H9 (cell line): ENCODE measurements at regions not wholly inside any gene's neighbourhood (a gene's known extent, or its start where the extent isn't known, plus 50 kb on each side); places are given as distances from the start of the nearest gene placed in this dataset.

Experiments
- DNase-seq: peaks from one replicate; pipeline ENCODE4 v3.0.0-alpha.2; 2017
- H2AFZ ChIP-seq: one replicate; pipeline ENCODE4 v1.6.1; 2013; ENCODE audit warnings: mild to moderate bottlenecking, low read length, control low read depth, moderate library complexity
- H2AK5ac ChIP-seq: 2 replicates; pipeline ENCODE4 v1.6.1; 2013; ENCODE audit warnings: low read length, control low read depth, mixed read lengths; ENCODE audit not compliant: insufficient read length
- H2BK120ac ChIP-seq: one replicate; pipeline ENCODE4 v1.6.1; 2013; ENCODE audit warnings: low read depth, mild to moderate bottlenecking, low read length, control low read depth, inconsistent platforms; ENCODE audit not compliant: poor library complexity, severe bottlenecking
- H2BK12ac ChIP-seq: 2 replicates; pipeline ENCODE4 v1.6.1; 2013; ENCODE audit warnings: low read length, control low read depth, mixed read lengths, low read depth; ENCODE audit not compliant: insufficient read length
- H2BK15ac ChIP-seq: 2 replicates; pipeline ENCODE4 v1.6.1; 2013; ENCODE audit warnings: low read depth, low read length, control low read depth
- H2BK20ac ChIP-seq: one replicate; pipeline ENCODE4 v1.6.1; 2013; ENCODE audit warnings: low read depth, mild to moderate bottlenecking, low read length, control low read depth, inconsistent platforms; ENCODE audit not compliant: poor library complexity, severe bottlenecking
- H2BK5ac ChIP-seq: 2 replicates; pipeline ENCODE4 v1.6.1; 2013; ENCODE audit warnings: low read length, control low read depth, mixed read lengths; ENCODE audit not compliant: insufficient read length
- H3K14ac ChIP-seq: 2 replicates; pipeline ENCODE4 v1.6.1; 2013; ENCODE audit warnings: low read length, control low read depth; ENCODE audit not compliant: insufficient read depth
- H3K18ac ChIP-seq: 2 replicates; pipeline ENCODE4 v1.6.1; 2013; ENCODE audit warnings: low read depth, mild to moderate bottlenecking, mixed read lengths, low read length, control low read depth; ENCODE audit not compliant: insufficient read length
- H3K23ac ChIP-seq: 2 replicates; pipeline ENCODE4 v1.6.1; 2013; ENCODE audit warnings: low read length, control low read depth, mixed read lengths, low read depth; ENCODE audit not compliant: insufficient read length
- H3K23me2 ChIP-seq: 2 replicates; pipeline ENCODE4 v1.6.1; 2013; ENCODE audit warnings: low read depth, mild to moderate bottlenecking, mixed read lengths, low read length, control low read depth; ENCODE audit not compliant: insufficient read length, poor library complexity, severe bottlenecking
- H3K27ac ChIP-seq: 2 replicates; pipeline ENCODE4 v1.5.1; 2013; ENCODE audit warnings: low read length, control low read depth, mixed read lengths, low read depth; ENCODE audit not compliant: insufficient read length
- H3K27me3 ChIP-seq: 2 replicates; pipeline ENCODE4 v1.6.1; 2013; ENCODE audit warnings: low read length, control low read depth, inconsistent platforms; ENCODE audit not compliant: insufficient read depth
- H3K4ac ChIP-seq: 2 replicates; pipeline ENCODE4 v1.6.1; 2013; ENCODE audit warnings: low read depth, mild to moderate bottlenecking, control low read depth, inconsistent platforms, low read length, moderate library complexity
- H3K4me1 ChIP-seq: 2 replicates; pipeline ENCODE4 v1.6.1; 2013; ENCODE audit warnings: low read length, control low read depth, inconsistent platforms; ENCODE audit not compliant: insufficient read depth
- H3K4me2 ChIP-seq: 2 replicates; pipeline ENCODE4 v1.6.1; 2013; ENCODE audit warnings: low read length, control low read depth, mixed read lengths; ENCODE audit not compliant: insufficient read length, insufficient read depth
- H3K56ac ChIP-seq: 2 replicates; pipeline ENCODE4 v1.6.1; 2013; ENCODE audit warnings: low read depth, mild to moderate bottlenecking, mixed read lengths, low read length, control low read depth; ENCODE audit not compliant: insufficient read length
- H3K79me1 ChIP-seq: 2 replicates; pipeline ENCODE4 v1.6.1; 2013; ENCODE audit warnings: low read depth, mild to moderate bottlenecking, moderate library complexity, low read length, control low read depth, inconsistent platforms; ENCODE audit not compliant: insufficient read depth, poor library complexity, severe bottlenecking
- H3K79me2 ChIP-seq: 2 replicates; pipeline ENCODE4 v1.6.1; 2013; ENCODE audit warnings: low read length, control low read depth, inconsistent platforms; ENCODE audit not compliant: insufficient read depth
- H3K9ac ChIP-seq: 2 replicates; pipeline ENCODE4 v1.6.1; 2013; ENCODE audit warnings: low read length, control low read depth, mixed read lengths; ENCODE audit not compliant: insufficient read length; ENCODE audit errors: extremely low read depth
- H3K9me3 ChIP-seq: one replicate; pipeline ENCODE4 v1.6.1; 2013; ENCODE audit warnings: low read depth, low read length, inconsistent platforms; ENCODE audit not compliant: control insufficient read depth
- H3T11ph ChIP-seq: one replicate; pipeline ENCODE4 v1.6.1; 2013; ENCODE audit warnings: mild to moderate bottlenecking, low read length, control low read depth, inconsistent platforms
- H4K20me1 ChIP-seq: one replicate; pipeline ENCODE4 v1.6.1; 2013; ENCODE audit not compliant: control insufficient read depth, insufficient read length, insufficient read depth
- H4K5ac ChIP-seq: 2 replicates; pipeline ENCODE4 v1.6.1; 2013; ENCODE audit warnings: low read depth, mild to moderate bottlenecking, mixed read lengths, low read length, control low read depth; ENCODE audit not compliant: insufficient read length
- H4K8ac ChIP-seq: replicated peaks from 2 replicates; pipeline ENCODE4 v1.6.1; 2013; ENCODE audit warnings: low read length, control low read depth, mixed read lengths, low read depth; ENCODE audit not compliant: insufficient read length
- H4K91ac ChIP-seq: 2 replicates; pipeline ENCODE4 v1.6.1; 2013; ENCODE audit warnings: low read depth, mild to moderate bottlenecking, moderate library complexity, mixed read lengths, low read length, control low read depth; ENCODE audit not compliant: insufficient read length
- H3K27ac Mint-ChIP-seq, 3 experiments: 2 replicates in 2 of 3; 3 replicates in 1 of 3; pipeline ENCODE4 v1.8.0; 2020 to 2021; ENCODE audit warnings: mixed read lengths in 3 of 3, mild to moderate bottlenecking in 1 of 3, moderate library complexity in 1 of 3
- H3K27me3 Mint-ChIP-seq: 2 replicates; pipeline ENCODE4 v1.8.0; 2021; ENCODE audit warnings: low read depth, mild to moderate bottlenecking, moderate library complexity, mixed read lengths
- H3K36me3 Mint-ChIP-seq, 3 experiments: 2 replicates in 2 of 3; 3 replicates in 1 of 3; pipeline ENCODE4 v1.8.0; 2020 to 2021; ENCODE audit warnings: low read depth in 3 of 3, mixed read lengths in 3 of 3; ENCODE audit not compliant: insufficient read depth in 1 of 3
- H3K4me1 Mint-ChIP-seq, 2 experiments: 2 replicates each; pipeline ENCODE4 v1.8.0; 2020; ENCODE audit warnings: mixed read lengths in 2 of 2
- H3K4me3 Mint-ChIP-seq, 2 experiments: 2 replicates in 1 of 2; 3 replicates in 1 of 2; pipeline ENCODE4 v1.8.0; 2020 to 2021; ENCODE audit warnings: mild to moderate bottlenecking in 2 of 2, mixed read lengths in 2 of 2, moderate library complexity in 1 of 2
- H3K9me3 Mint-ChIP-seq, 2 experiments: 2 replicates in 1 of 2; 3 replicates in 1 of 2; pipeline ENCODE4 v1.8.0; 2020; ENCODE audit warnings: mild to moderate bottlenecking in 2 of 2, mixed read lengths in 2 of 2, moderate library complexity in 1 of 2
- WGBS: extraction: QIAGEN DNeasy Blood & Tissue Kit; methylation state at CpG from one replicate; pipeline ENCODE4 v1.1.7; 2013; ENCODE audit warnings: missing lambda C conversion rate, low lambda C conversion rate, mixed read lengths; ENCODE audit not compliant: insufficient read length; ENCODE audit errors: extremely low coverage; 5-methylcytosine and 5-hydroxymethylcytosine counted together
- TF ChIP-seq, protein P1 (sequence below): fragments of 200-600 bp; sonication (generic); conservative IDR thresholded peaks from 3 replicates; pipeline ENCODE4 v1.8.0; 2021; ENCODE audit warnings: antibody characterized with exemption, mild to moderate bottlenecking

DNA sequence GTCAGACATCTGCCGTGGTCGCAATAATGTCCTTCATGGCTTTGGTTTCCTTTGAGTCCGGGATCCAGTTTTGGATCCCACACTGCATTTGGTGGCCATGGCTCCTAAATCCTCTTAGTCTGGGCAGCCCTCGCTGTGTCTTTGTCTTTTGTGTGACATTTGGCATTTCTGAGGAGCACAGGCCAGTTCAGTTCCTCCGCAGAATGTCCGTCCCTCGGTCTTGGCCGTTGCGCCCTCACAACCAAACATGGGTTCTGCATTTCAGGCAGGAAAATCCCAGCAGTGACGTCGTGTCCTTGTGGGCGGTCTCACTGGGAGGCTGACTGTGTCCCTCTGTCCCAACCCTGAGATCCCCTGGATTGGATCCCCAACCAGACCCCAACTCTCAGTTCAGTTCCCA is 172.9 kb upstream of the PPP1R26 start:
- H3K9me3 Mint-ChIP-seq = peaks cover 6 to 8% of the 10 kb centered on the region in 2 experiments; a peak in 2 of 5 replicates
- H3K4me3 Mint-ChIP-seq = no peak overlapping the region
- Histone ChIP-seq H4K8ac (no peak overlapping the region), H3T11ph (no peak overlapping the region), H2BK12ac (no peak overlapping the region), H4K20me1 (no peaks in the 10 kb centered on the region), H2BK120ac (no peak overlapping the region), H4K5ac (no peak overlapping the region), H3K4me2 (no peak overlapping the region), H3K4me1 (no peaks in the 10 kb centered on the region), H3K27me3 (no peaks in the 10 kb centered on the region), H2BK15ac (no peak overlapping the region), H3K79me2 (no peaks in the 10 kb centered on the region), H4K91ac (no peak overlapping the region), H2AK5ac (no peak overlapping the region), H3K23me2 (no peaks in the 10 kb centered on the region), H2BK20ac (no peak overlapping the region), H3K9ac (no peak overlapping the region), H3K18ac (no peak overlapping the region), H3K14ac (no peak overlapping the region), H3K4ac (no peak overlapping the region), H2AFZ (no peak overlapping the region), H3K23ac (no peak overlapping the region), H3K79me1 (no peaks in the 10 kb centered on the region), H3K9me3 (no peaks in the 10 kb centered on the region), H3K56ac (no peak overlapping the region), H3K27ac (no peak overlapping the region), H2BK5ac (no peak overlapping the region)
- no peak for DNase-seq
- no CpG with 5 or more reads among the region's 12 CpGs for WGBS
- peaks cover 10% of the 10 kb centered on the region for H3K27me3 Mint-ChIP-seq
- peaks cover 0 to 7% (median 0%) of the 10 kb centered on the region in 3 experiments; a peak in 3 of 7 replicates for H3K36me3 Mint-ChIP-seq
- H3K27ac Mint-ChIP-seq = no peak overlapping the region
- peaks cover 2 to 11% of the 10 kb centered on the region in 2 experiments; a peak in 3 of 4 replicates for H3K4me1 Mint-ChIP-seq
- TF ChIP-seq, protein P1, sequence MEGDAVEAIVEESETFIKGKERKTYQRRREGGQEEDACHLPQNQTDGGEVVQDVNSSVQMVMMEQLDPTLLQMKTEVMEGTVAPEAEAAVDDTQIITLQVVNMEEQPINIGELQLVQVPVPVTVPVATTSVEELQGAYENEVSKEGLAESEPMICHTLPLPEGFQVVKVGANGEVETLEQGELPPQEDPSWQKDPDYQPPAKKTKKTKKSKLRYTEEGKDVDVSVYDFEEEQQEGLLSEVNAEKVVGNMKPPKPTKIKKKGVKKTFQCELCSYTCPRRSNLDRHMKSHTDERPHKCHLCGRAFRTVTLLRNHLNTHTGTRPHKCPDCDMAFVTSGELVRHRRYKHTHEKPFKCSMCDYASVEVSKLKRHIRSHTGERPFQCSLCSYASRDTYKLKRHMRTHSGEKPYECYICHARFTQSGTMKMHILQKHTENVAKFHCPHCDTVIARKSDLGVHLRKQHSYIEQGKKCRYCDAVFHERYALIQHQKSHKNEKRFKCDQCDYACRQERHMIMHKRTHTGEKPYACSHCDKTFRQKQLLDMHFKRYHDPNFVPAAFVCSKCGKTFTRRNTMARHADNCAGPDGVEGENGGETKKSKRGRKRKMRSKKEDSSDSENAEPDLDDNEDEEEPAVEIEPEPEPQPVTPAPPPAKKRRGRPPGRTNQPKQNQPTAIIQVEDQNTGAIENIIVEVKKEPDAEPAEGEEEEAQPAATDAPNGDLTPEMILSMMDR = no peak
